ENCODE measurements at regions not wholly inside any gene's neighbourhood (a gene's known extent, or its start where the extent isn't known, plus 50 kb on each side); places are given as distances from the start of the nearest gene placed in this dataset.

- Histone ChIP-seq H3K4me1 (ENCODE audit: low read length) (no peaks in the 10 kb centered on the region), H3K9ac (ENCODE audit: low read length) (no peak overlapping the region), H3K9me3 (ENCODE audit: low read length) (no peaks in the 10 kb centered on the region), H3K27me3 (ENCODE audit: low read length) (no peaks in the 10 kb centered on the region), H3K79me2 (ENCODE audit: low read length) (no peaks in the 10 kb centered on the region), H3K9me2 (replicated peaks; ENCODE audit: insufficient read depth, low read length) (no peaks in the 10 kb centered on the region), H3K4me3 (ENCODE audit: low read length) (no peak overlapping the region), H2AFZ (ENCODE audit: low read length) (no peak overlapping the region), H4K20me1 (ENCODE audit: insufficient read depth, low read depth, low read length) (no peaks in the 10 kb centered on the region), H3K36me3 (ENCODE audit: insufficient read depth, low read length) (no peaks in the 10 kb centered on the region), H3K27ac (ENCODE audit: low read length) (no peak overlapping the region), H3K4me2 (ENCODE audit: low read depth, low read length, poor library complexity, severe bottlenecking) (no peak overlapping the region)
- DNase-seq = no peak
Observed at GRCh38 chr16:52713740-52714139, 166.8 kb upstream of the TOX3 start.

DNA sequence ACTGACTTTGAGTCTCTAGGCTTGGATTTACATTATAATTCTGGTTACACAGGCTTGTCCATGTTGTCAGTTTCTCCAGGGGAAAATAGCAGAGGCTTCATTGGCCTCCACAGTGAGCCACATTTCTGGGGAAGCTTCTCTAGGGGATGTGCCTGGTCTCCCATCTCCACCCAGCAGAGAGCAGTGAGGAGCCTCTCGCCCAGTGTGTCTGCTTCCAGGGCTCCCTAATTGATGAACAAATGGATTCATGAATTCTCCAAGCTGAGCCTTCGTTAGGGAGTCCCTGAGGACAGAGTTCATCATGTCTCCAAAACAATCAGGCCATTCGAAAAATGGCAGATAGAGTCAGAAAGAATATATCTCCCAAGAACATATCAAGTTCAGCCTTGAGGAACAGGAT lies 162.4 kb upstream of the TOX3 start:
- Histone ChIP-seq H4K20me1 (ENCODE audit: insufficient read depth, low read depth, low read length) (no peaks in the 10 kb centered on the region), H2AFZ (ENCODE audit: low read length) (no peak overlapping the region), H3K36me3 (ENCODE audit: insufficient read depth, low read length) (no peaks in the 10 kb centered on the region), H3K79me2 (ENCODE audit: low read length) (no peaks in the 10 kb centered on the region), H3K9ac (ENCODE audit: low read length) (no peak overlapping the region), H3K4me3 (ENCODE audit: low read length) (no peak overlapping the region), H3K27me3 (ENCODE audit: low read length) (no peaks in the 10 kb centered on the region), H3K27ac (ENCODE audit: low read length) (no peak overlapping the region), H3K4me2 (ENCODE audit: low read depth, low read length, poor library complexity, severe bottlenecking) (no peak overlapping the region), H3K4me1 (ENCODE audit: low read length) (no peaks in the 10 kb centered on the region), H3K9me3 (ENCODE audit: low read length) (no peaks in the 10 kb centered on the region), H3K9me2 (replicated peaks; ENCODE audit: insufficient read depth, low read length) (no peaks in the 10 kb centered on the region)
- no peak for DNase-seq

GRCh38 chr16:52708476-52708875 lies 161.5 kb upstream of the TOX3 start:
- Histone ChIP-seq H3K4me1 (ENCODE audit: low read length) (no peaks in the 10 kb centered on the region), H3K4me3 (ENCODE audit: low read length) (no peak overlapping the region), H3K9me3 (ENCODE audit: low read length) (no peaks in the 10 kb centered on the region), H3K27ac (ENCODE audit: low read length) (no peak overlapping the region), H3K9ac (ENCODE audit: low read length) (no peak overlapping the region), H3K79me2 (ENCODE audit: low read length) (no peaks in the 10 kb centered on the region), H3K36me3 (ENCODE audit: insufficient read depth, low read length) (no peaks in the 10 kb centered on the region), H3K27me3 (ENCODE audit: low read length) (no peaks in the 10 kb centered on the region), H4K20me1 (ENCODE audit: insufficient read depth, low read depth, low read length) (no peaks in the 10 kb centered on the region), H3K4me2 (ENCODE audit: low read depth, low read length, poor library complexity, severe bottlenecking) (no peak overlapping the region), H3K9me2 (replicated peaks; ENCODE audit: insufficient read depth, low read length) (no peaks in the 10 kb centered on the region), H2AFZ (ENCODE audit: low read length) (no peak overlapping the region)
- DNase-seq = no peak

DNA sequence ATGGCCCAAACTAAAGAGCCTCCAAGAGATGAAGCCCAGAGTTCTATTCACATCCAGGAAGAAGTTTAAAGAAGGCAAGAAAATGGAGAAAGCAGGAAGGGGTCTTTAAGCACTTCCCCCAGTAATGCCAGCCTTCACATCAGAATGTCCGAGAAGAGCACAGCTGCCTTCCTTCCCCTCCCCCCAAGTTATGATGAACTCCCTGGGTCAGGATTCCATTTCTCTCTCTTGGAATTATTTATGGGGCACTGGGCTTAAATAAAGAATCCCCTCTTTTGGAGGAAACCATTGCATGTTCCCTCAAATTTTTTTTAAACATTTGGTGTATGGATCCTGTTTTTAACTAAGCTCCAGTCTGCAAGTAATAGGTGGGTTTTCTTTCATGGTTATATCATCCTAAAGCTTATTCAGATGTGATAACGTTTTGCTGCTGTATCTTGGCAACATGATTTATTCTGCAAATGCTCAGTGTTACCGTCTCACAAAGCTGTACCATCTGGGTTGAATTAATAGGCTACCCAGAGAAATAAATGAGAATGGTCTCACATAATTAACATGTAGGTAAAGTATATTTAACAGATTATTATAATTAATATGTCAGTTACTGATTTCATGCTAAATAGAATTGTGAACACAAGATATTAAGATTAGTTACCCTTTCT lies 160.9 kb upstream of the TOX3 start:
- H3K27me3 ChIP-seq (ENCODE audit: low read length) = no peaks in the 10 kb centered on the region
- no peaks in the 10 kb centered on the region for H3K4me1 ChIP-seq (ENCODE audit: low read length)
- H3K9me3 ChIP-seq (ENCODE audit: low read length) = no peaks in the 10 kb centered on the region
- no peaks in the 10 kb centered on the region for H3K36me3 ChIP-seq (ENCODE audit: insufficient read depth, low read length)
- H3K27ac ChIP-seq (ENCODE audit: low read length) = no peak overlapping the region
- no peaks in the 10 kb centered on the region for H4K20me1 ChIP-seq (ENCODE audit: insufficient read depth, low read depth, low read length)
- DNase-seq = no peak
- no peak overlapping the region for H3K4me2 ChIP-seq (ENCODE audit: low read depth, low read length, poor library complexity, severe bottlenecking)
- no peaks in the 10 kb centered on the region for H3K79me2 ChIP-seq (ENCODE audit: low read length)
- no peak overlapping the region for H2AFZ ChIP-seq (ENCODE audit: low read length)
- no peak overlapping the region for H3K9ac ChIP-seq (ENCODE audit: low read length)
- H3K9me2 ChIP-seq (replicated peaks; ENCODE audit: insufficient read depth, low read length) = no peaks in the 10 kb centered on the region
- no peak overlapping the region for H3K4me3 ChIP-seq (ENCODE audit: low read length)

DNA sequence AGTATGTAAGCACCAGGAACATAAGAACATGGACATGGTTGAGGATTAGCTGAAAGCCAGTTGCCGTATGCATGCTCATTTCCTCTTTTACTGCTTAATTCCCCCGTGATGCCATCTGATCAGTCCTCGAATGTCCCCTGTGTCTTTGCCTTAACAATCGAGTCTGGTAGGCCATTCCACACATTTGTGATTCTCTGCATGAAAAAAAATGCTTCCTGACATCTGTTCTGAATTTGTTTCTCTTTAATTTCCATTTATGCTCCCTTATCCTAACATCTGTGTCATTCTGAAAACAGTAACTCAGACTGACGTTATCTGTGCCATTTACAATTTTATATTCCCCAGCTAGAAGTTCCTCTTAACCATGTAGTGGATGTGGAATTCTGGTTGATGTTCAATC lies 158.2 kb upstream of the TOX3 start:
- Histone ChIP-seq H3K27ac (ENCODE audit: low read length) (no peak overlapping the region), H3K27me3 (ENCODE audit: low read length) (no peaks in the 10 kb centered on the region), H3K4me2 (ENCODE audit: low read depth, low read length, poor library complexity, severe bottlenecking) (no peak overlapping the region), H3K9ac (ENCODE audit: low read length) (no peak overlapping the region), H2AFZ (ENCODE audit: low read length) (no peak overlapping the region), H3K79me2 (ENCODE audit: low read length) (no peaks in the 10 kb centered on the region), H3K4me1 (ENCODE audit: low read length) (no peaks in the 10 kb centered on the region), H3K4me3 (ENCODE audit: low read length) (no peak overlapping the region), H3K9me2 (replicated peaks; ENCODE audit: insufficient read depth, low read length) (no peaks in the 10 kb centered on the region), H4K20me1 (ENCODE audit: insufficient read depth, low read depth, low read length) (no peaks in the 10 kb centered on the region), H3K9me3 (ENCODE audit: low read length) (no peaks in the 10 kb centered on the region), H3K36me3 (ENCODE audit: insufficient read depth, low read length) (no peaks in the 10 kb centered on the region)
- no peak for DNase-seq

DNA sequence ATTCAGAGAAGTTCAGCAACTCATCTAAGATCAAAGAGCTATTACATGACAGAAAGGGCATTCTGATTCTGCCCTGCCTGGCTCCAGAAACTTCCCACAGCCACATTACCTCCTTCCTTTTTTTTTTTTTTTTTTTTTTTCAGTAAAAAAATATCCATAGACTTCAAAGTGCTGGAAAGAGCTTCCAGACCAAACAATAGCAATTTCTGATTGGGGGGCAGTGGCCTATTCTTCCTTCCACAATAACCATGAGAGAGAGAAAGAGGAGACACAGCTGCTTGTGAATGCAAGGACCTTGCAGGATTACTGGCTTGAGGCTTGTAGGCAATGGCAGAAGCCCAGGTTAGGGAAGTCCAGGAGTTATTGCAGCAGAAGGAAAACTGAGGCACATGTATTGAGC lies 151.0 kb upstream of the TOX3 start:
- H3K4me1 ChIP-seq (ENCODE audit: low read length) = no peaks in the 10 kb centered on the region
- H3K9ac ChIP-seq (ENCODE audit: low read length) = no peak overlapping the region
- H3K27me3 ChIP-seq (ENCODE audit: low read length) = no peaks in the 10 kb centered on the region
- no peak overlapping the region for H3K4me2 ChIP-seq (ENCODE audit: low read depth, low read length, poor library complexity, severe bottlenecking)
- H2AFZ ChIP-seq (ENCODE audit: low read length) = no peak overlapping the region
- no peaks in the 10 kb centered on the region for H3K36me3 ChIP-seq (ENCODE audit: insufficient read depth, low read length)
- no peaks in the 10 kb centered on the region; the same call in 1 of the 2 replicates for H3K9me2 ChIP-seq (replicated peaks; ENCODE audit: insufficient read depth, low read length)
- no peak for DNase-seq
- no peaks in the 10 kb centered on the region for H3K9me3 ChIP-seq (ENCODE audit: low read length)
- H4K20me1 ChIP-seq (ENCODE audit: insufficient read depth, low read depth, low read length) = no peaks in the 10 kb centered on the region
- no peaks in the 10 kb centered on the region for H3K79me2 ChIP-seq (ENCODE audit: low read length)
- H3K27ac ChIP-seq (ENCODE audit: low read length) = no peak overlapping the region
- no peak overlapping the region for H3K4me3 ChIP-seq (ENCODE audit: low read length)

DNA sequence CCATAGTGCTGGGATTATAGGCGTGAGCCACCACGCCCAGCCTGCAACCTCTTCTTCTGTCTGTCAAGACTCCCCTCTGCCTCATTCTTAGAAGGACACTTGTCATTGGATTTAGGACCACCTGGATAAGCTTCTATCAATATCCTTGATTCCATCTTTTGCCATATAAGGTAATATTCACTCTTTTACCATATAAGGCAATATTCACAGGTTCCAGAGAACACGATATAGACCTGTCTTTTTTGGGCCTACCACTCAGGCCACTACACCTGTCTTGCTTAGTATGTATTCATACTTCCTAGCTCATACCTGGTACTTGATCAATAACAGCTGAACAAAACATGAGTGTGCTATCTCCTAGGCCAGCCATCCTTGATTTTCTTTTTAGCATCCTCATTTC lies 149.2 kb upstream of the TOX3 start:
- Histone ChIP-seq H3K36me3 (ENCODE audit: insufficient read depth, low read length) (no peaks in the 10 kb centered on the region), H3K27ac (ENCODE audit: low read length) (no peak overlapping the region), H3K4me3 (ENCODE audit: low read length) (no peak overlapping the region), H3K79me2 (ENCODE audit: low read length) (no peaks in the 10 kb centered on the region), H2AFZ (ENCODE audit: low read length) (no peak overlapping the region), H4K20me1 (ENCODE audit: insufficient read depth, low read depth, low read length) (no peaks in the 10 kb centered on the region), H3K4me1 (ENCODE audit: low read length) (no peaks in the 10 kb centered on the region), H3K27me3 (ENCODE audit: low read length) (no peaks in the 10 kb centered on the region), H3K9ac (ENCODE audit: low read length) (no peak overlapping the region), H3K9me3 (ENCODE audit: low read length) (peaks cover 4% of the 10 kb centered on the region; the same call in 1 of the 2 replicates), H3K9me2 (replicated peaks; ENCODE audit: insufficient read depth, low read length) (no peaks in the 10 kb centered on the region; the same call in 1 of the 2 replicates), H3K4me2 (ENCODE audit: low read depth, low read length, poor library complexity, severe bottlenecking) (no peak overlapping the region)
- DNase-seq = no peak

DNA sequence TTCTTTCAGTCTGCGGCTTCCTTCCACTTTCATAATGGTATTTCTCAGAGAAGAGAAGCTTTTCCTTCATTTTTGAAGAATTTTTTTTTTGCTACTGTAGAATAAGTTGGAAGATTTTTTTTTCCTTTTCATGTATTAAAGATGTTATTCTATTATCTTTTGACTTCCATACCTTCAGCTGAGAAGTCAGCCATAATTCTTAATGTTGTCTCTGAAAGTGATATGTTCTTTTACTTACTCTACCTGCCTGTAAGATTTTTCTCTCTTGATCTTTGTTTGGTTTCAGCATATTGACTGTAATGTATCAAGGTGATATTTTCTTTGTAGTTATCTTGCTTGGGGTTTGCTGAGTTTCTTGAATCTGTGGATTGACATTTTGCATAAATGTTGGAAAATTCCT lies 143.5 kb upstream of the TOX3 start:
- Histone ChIP-seq H3K27ac (ENCODE audit: low read length) (no peak overlapping the region), H2AFZ (ENCODE audit: low read length) (no peak overlapping the region), H3K27me3 (ENCODE audit: low read length) (no peaks in the 10 kb centered on the region), H3K9me2 (replicated peaks; ENCODE audit: insufficient read depth, low read length) (no peaks in the 10 kb centered on the region), H3K4me3 (ENCODE audit: low read length) (no peak overlapping the region), H3K4me1 (ENCODE audit: low read length) (no peaks in the 10 kb centered on the region), H3K9ac (ENCODE audit: low read length) (no peak overlapping the region), H3K4me2 (ENCODE audit: low read depth, low read length, poor library complexity, severe bottlenecking) (no peak overlapping the region), H3K79me2 (ENCODE audit: low read length) (no peaks in the 10 kb centered on the region), H3K36me3 (ENCODE audit: insufficient read depth, low read length) (no peaks in the 10 kb centered on the region), H3K9me3 (ENCODE audit: low read length) (peaks cover 4% of the 10 kb centered on the region; the same call in 1 of the 2 replicates), H4K20me1 (ENCODE audit: insufficient read depth, low read depth, low read length) (no peaks in the 10 kb centered on the region)
- DNase-seq = no peak

DNA sequence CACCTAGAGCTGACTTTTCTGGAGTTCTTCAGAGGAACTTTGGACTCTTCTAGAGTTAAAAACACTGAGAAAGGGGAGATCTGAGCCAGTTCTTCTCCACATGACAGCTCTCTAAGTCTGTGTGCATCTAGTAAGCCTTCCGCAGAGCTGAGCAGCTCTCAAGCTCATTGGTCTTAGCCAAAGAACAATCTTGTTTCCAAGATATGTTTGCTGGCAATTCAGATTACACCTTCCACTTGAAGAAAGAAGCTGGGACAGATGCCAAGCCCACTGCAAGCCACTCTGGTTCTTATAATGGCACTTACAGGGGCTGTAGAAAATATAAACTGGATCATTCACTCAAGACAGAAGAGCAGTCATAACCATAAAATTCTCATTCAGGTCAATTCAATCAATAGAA lies 134.1 kb upstream of the TOX3 start:
- Histone ChIP-seq H3K4me1 (ENCODE audit: low read length) (no peaks in the 10 kb centered on the region), H3K9me3 (ENCODE audit: low read length) (no peaks in the 10 kb centered on the region), H3K9ac (ENCODE audit: low read length) (no peak overlapping the region), H3K4me2 (ENCODE audit: low read depth, low read length, poor library complexity, severe bottlenecking) (no peak overlapping the region), H3K4me3 (ENCODE audit: low read length) (no peak overlapping the region), H3K27ac (ENCODE audit: low read length) (no peak overlapping the region), H3K9me2 (replicated peaks; ENCODE audit: insufficient read depth, low read length) (no peaks in the 10 kb centered on the region), H3K79me2 (ENCODE audit: low read length) (no peaks in the 10 kb centered on the region), H3K27me3 (ENCODE audit: low read length) (no peaks in the 10 kb centered on the region), H4K20me1 (ENCODE audit: insufficient read depth, low read depth, low read length) (no peaks in the 10 kb centered on the region), H2AFZ (ENCODE audit: low read length) (no peak overlapping the region), H3K36me3 (ENCODE audit: insufficient read depth, low read length) (no peaks in the 10 kb centered on the region)
- no peak for DNase-seq

Measured in Karpas-422 (cell line).